ENCODE measurements at regions not wholly inside any gene's neighbourhood (a gene's known extent, or its start where the extent isn't known, plus 50 kb on each side); places are given as distances from the start of the nearest gene placed in this dataset.

GRCh38 chr1:214155987-214156625 is 124.9 kb upstream of the SMYD2 start:
- Histone ChIP-seq H3K27ac (no peak overlapping the region), H3K4me1 (no peaks in the 10 kb centered on the region), H3K27me3 (peaks cover 0 to 19% (median 0%) of the 10 kb centered on the region in 4 donors), H3K9me3 (no peaks in the 10 kb centered on the region), H3K4me3 (no peak overlapping the region), H3K36me3 (no peaks in the 10 kb centered on the region)
- WGBS, 2 donors, result 33 to 44% methylated on average over 2 of the region's 2 CpGs
- DNase-seq, result no peak
- intact Hi-C loops (cut with DNase I), result no loop called here
- TF ChIP-seq, protein P1, sequence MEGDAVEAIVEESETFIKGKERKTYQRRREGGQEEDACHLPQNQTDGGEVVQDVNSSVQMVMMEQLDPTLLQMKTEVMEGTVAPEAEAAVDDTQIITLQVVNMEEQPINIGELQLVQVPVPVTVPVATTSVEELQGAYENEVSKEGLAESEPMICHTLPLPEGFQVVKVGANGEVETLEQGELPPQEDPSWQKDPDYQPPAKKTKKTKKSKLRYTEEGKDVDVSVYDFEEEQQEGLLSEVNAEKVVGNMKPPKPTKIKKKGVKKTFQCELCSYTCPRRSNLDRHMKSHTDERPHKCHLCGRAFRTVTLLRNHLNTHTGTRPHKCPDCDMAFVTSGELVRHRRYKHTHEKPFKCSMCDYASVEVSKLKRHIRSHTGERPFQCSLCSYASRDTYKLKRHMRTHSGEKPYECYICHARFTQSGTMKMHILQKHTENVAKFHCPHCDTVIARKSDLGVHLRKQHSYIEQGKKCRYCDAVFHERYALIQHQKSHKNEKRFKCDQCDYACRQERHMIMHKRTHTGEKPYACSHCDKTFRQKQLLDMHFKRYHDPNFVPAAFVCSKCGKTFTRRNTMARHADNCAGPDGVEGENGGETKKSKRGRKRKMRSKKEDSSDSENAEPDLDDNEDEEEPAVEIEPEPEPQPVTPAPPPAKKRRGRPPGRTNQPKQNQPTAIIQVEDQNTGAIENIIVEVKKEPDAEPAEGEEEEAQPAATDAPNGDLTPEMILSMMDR (IDR thresholded peaks at IDR 0.05), result no peak
- TF ChIP-seq POLR2A (IDR thresholded peaks at IDR 0.05), result no peak

DNA sequence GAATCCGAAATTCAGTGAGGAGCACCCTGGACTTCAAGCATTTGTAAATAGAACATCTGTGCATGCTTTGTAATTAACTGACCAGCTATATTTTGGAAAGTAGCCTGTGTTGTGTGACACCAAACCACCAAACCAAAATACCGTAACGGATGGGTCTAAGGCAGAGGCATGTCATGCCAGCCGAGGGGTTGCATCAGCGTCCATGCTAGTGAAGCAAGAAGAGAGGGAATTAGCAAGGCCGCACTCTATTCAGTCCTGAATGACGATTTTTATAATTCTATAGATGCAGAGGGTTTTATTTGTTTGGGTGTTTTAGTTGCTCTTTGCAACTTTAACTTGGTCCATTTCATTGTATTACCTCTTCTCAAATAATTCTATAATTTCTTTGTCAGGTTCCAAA is 116.8 kb upstream of the SMYD2 start:
- intact Hi-C loops (cut with DNase I), result no loop called here
- H3K27ac ChIP-seq, result no peak overlapping the region
- H3K4me1 ChIP-seq, result no peaks in the 10 kb centered on the region
- peaks cover 0 to 10% (median 0%) of the 10 kb centered on the region in 4 donors for H3K27me3 ChIP-seq
- H3K4me3 ChIP-seq, result no peak overlapping the region
- 80 to 82% methylated on average over 7 of the region's 7 CpGs for WGBS, 2 donors
- no peaks in the 10 kb centered on the region for H3K36me3 ChIP-seq
- H3K9me3 ChIP-seq, result no peaks in the 10 kb centered on the region
- DNase-seq, result no peak
- TF ChIP-seq, protein P1 (IDR thresholded peaks at IDR 0.05), result no peak
- no peak for TF ChIP-seq POLR2A (IDR thresholded peaks at IDR 0.05)

- TF ChIP-seq, protein P1 (IDR thresholded peaks at IDR 0.05), result no peak
- no peak for TF ChIP-seq POLR2A (IDR thresholded peaks at IDR 0.05)
- H3K9me3 ChIP-seq, result no peaks in the 10 kb centered on the region
- no peaks in the 10 kb centered on the region for H3K36me3 ChIP-seq
- WGBS, 2 donors, result 43 to 45% methylated on average over 5 of the region's 5 CpGs
- H3K27me3 ChIP-seq, result peaks cover 0 to 10% (median 0%) of the 10 kb centered on the region in 4 donors
- DNase-seq, result no peak
- H3K4me3 ChIP-seq, result no peak overlapping the region
- intact Hi-C loops (cut with DNase I), result no loop called here
- no peaks in the 10 kb centered on the region for H3K4me1 ChIP-seq
- no peak overlapping the region for H3K27ac ChIP-seq
Measured at GRCh38 chr1:214165850-214166374, 115.0 kb upstream of the SMYD2 start.

GRCh38 chr1:214174508-214175199 is 106.3 kb upstream of the SMYD2 start:
- TF ChIP-seq POLR2A (IDR thresholded peaks at IDR 0.05), result no peak
- TF ChIP-seq, protein P1 (IDR thresholded peaks at IDR 0.05), result no peak
- intact Hi-C loops (cut with DNase I), result no loop called here
- Histone ChIP-seq H3K27ac (no peak overlapping the region), H3K4me1 (no peaks in the 10 kb centered on the region), H3K36me3 (no peaks in the 10 kb centered on the region), H3K9me3 (no peaks in the 10 kb centered on the region), H3K4me3 (no peak overlapping the region), H3K27me3 (peaks cover 0 to 11% (median 0%) of the 10 kb centered on the region in 4 donors)
- 23 to 24% methylated on average over 2 of the region's 2 CpGs for WGBS, 2 donors
- no peak for DNase-seq

- Histone ChIP-seq H3K27ac (no peak overlapping the region), H3K36me3 (no peaks in the 10 kb centered on the region), H3K27me3 (peaks cover 0 to 14% (median 0%) of the 10 kb centered on the region in 4 donors), H3K9me3 (no peaks in the 10 kb centered on the region), H3K4me3 (no peak overlapping the region), H3K4me1 (no peaks in the 10 kb centered on the region)
- no peak for DNase-seq
- TF ChIP-seq POLR2A (IDR thresholded peaks at IDR 0.05), result no peak
- TF ChIP-seq, protein P1 (IDR thresholded peaks at IDR 0.05), result no peak
- 84 to 86% methylated on average over 2 of the region's 2 CpGs for WGBS, 2 donors
- intact Hi-C loops (cut with DNase I), result no loop called here
Measured at GRCh38 chr1:214178102-214178501, 102.9 kb upstream of the SMYD2 start.

Data from esophagus squamous epithelium (tissue), 5 donors.